HCT116 (cell line): ENCODE measurements at regions not wholly inside any gene's neighbourhood (a gene's known extent, or its start where the extent isn't known, plus 50 kb on each side); places are given as distances from the start of the nearest gene placed in this dataset.

Source experiments
- ATAC-seq: fragments of 200-7000 bp; cut with Tn5 transposase; 2 replicates; pipeline ENCODE4 v1.9.1; 2020; ENCODE audit warnings: mild to moderate bottlenecking, moderate library complexity
- BruUV-seq: library from RNA; stranded (reverse); fragments of 400-500 nt; replicated peaks from 2 replicates; lab custom pipeline; 2021; lab: Mats Ljungman, UMichigan
- CTCF ChIA-PET: fragments of 300-600 bp; sonication (Branson Sonifier 250); formaldehyde crosslinking; loops from one replicate; lab custom pipeline; 2021; ENCODE audit warnings: antibody characterized with exemption; lab: Charles Lee
- POLR2A ChIA-PET: fragments of 300-600, 350-600 bp; sonication (Branson Sonifier 250); formaldehyde crosslinking; loops from one replicate; lab custom pipeline; 2021; ENCODE audit warnings: antibody characterized with exemption; lab: Charles Lee
- RAD21 ChIA-PET, 2 experiments: fragments of 300-600 bp; sonication (Branson Sonifier 250); formaldehyde crosslinking; loops; one replicate each; lab custom pipeline; 2023; ENCODE audit warnings: low total read pairs in 2 of 2; ENCODE audit not compliant: uncharacterized antibody in 2 of 2, unreplicated experiment in 2 of 2, low non-redundant PET in 1 of 2; lab: Charles Lee
- DNase-seq: peaks from one replicate; pipeline ENCODE4 v3.0.0-alpha.2; 2010; ENCODE audit warnings: low read depth, low spot score
- H2AFZ ChIP-seq: fragments of 200-600 bp; shearing (Covaris generic), sonication (generic); 2 replicates; pipeline ENCODE4 v1.6.1; 2017; ENCODE audit warnings: low read depth, mixed run types, mixed read lengths, antibody characterized with exemption, low read length; ENCODE audit not compliant: poor library complexity, severe bottlenecking
- H3K27ac ChIP-seq: 2 replicates; pipeline ENCODE4 v1.5.1; 2012; ENCODE audit warnings: low read depth, low read length
- H3K27me3 ChIP-seq: fragments of 200-600 bp; sonication (generic); 2 replicates; pipeline ENCODE4 v1.6.1; 2016; ENCODE audit warnings: mixed run types, low read length, mixed read lengths; ENCODE audit not compliant: insufficient read depth
- H3K36me3 ChIP-seq, 2 experiments: fragments of 200-500 bp in 1 of 2; fragments of 200-600 bp in 1 of 2; sonication (Bioruptor generic) in 1 of 2; sonication (generic) in 1 of 2; 2 replicates each; pipeline versions ENCODE4 v1.5.1 to v1.6.1; 2014 to 2016; ENCODE audit warnings: low read length in 2 of 2, inconsistent platforms in 1 of 2, mixed read lengths in 1 of 2, mixed run types in 1 of 2; ENCODE audit not compliant: insufficient read depth in 2 of 2, control insufficient read depth in 1 of 2
- H3K4me1 ChIP-seq, 2 experiments: fragments of 200-600 bp in 1 of 2; sonication (generic) in 1 of 2; 2 replicates each; pipeline versions ENCODE4 v1.5.1 to v1.6.1; 2012 to 2017; ENCODE audit warnings: low read length in 2 of 2, inconsistent platforms in 1 of 2, mild to moderate bottlenecking in 1 of 2, mixed read lengths in 1 of 2, mixed run types in 1 of 2, moderate library complexity in 1 of 2; ENCODE audit not compliant: insufficient read depth in 2 of 2, control insufficient read depth in 1 of 2
- H3K4me2 ChIP-seq: fragments of 200-600 bp; sonication (generic); 2 replicates; pipeline ENCODE4 v1.6.1; 2017; ENCODE audit warnings: mixed run types, low read length, mixed read lengths
- H3K4me3 ChIP-seq, 2 experiments: fragments of 200-600 bp in 1 of 2; sonication (generic) in 1 of 2; replicated peaks in 1 of 2; 2 replicates each; pipeline ENCODE4 v1.5.1; 2011 to 2016; ENCODE audit warnings: low read length in 2 of 2, control low read depth in 1 of 2, low read depth in 1 of 2, mild to moderate bottlenecking in 1 of 2, mixed read lengths in 1 of 2, mixed run types in 1 of 2
- H3K79me2 ChIP-seq: fragments of 200-600 bp; sonication (generic); 2 replicates; pipeline ENCODE4 v1.6.1; 2017; ENCODE audit warnings: mild to moderate bottlenecking, mixed run types, low read length, moderate library complexity, mixed read lengths; ENCODE audit not compliant: insufficient read depth
- H3K9ac ChIP-seq: fragments of 200-600 bp; sonication (generic); 2 replicates; pipeline ENCODE4 v1.6.1; 2016; ENCODE audit warnings: low read length, mixed read lengths
- H3K9me2 ChIP-seq: fragments of 200-600 bp; sonication (generic), shearing (Covaris generic); 2 replicates; pipeline ENCODE4 v1.6.1; 2017; ENCODE audit warnings: mixed run types, mild to moderate bottlenecking, moderate library complexity; ENCODE audit not compliant: insufficient read depth
- H3K9me3 ChIP-seq, 2 experiments: fragments of 200-500 bp in 1 of 2; fragments of 200-600 bp in 1 of 2; sonication (Bioruptor generic) in 1 of 2; sonication (generic) in 1 of 2; 2 replicates each; pipeline ENCODE4 v1.6.1; 2014 to 2017; ENCODE audit warnings: low read length in 2 of 2, mixed read lengths in 2 of 2, inconsistent platforms in 1 of 2, low read depth in 1 of 2, mild to moderate bottlenecking in 1 of 2, mixed run types in 1 of 2, moderate library complexity in 1 of 2; ENCODE audit not compliant: control insufficient read depth in 1 of 2, insufficient read depth in 1 of 2
- H4K20me1 ChIP-seq: fragments of 200-600 bp; sonication (generic), shearing (Covaris generic); 2 replicates; pipeline ENCODE4 v1.6.1; 2017; ENCODE audit warnings: mixed run types, mild to moderate bottlenecking, moderate library complexity; ENCODE audit not compliant: insufficient read depth
- CBX3 ChIP-seq: IDR thresholded peaks from 2 replicates; pipeline ENCODE4 v1.6.1; 2012; ENCODE audit warnings: low read depth
- CEBPB ChIP-seq: IDR thresholded peaks from 2 replicates; pipeline ENCODE4 v1.6.1; 2012; ENCODE audit warnings: low read depth
- ELF1 ChIP-seq: IDR thresholded peaks from 2 replicates; pipeline ENCODE4 v1.6.1; 2012; ENCODE audit warnings: low read depth, borderline replicate concordance
- EZH2phosphoT487 ChIP-seq: fragments of 200-600 bp; IDR thresholded peaks from 2 replicates; pipeline ENCODE4 v1.6.1; 2018; ENCODE audit warnings: antibody characterized with exemption, borderline replicate concordance
- FOSL1 ChIP-seq: IDR thresholded peaks from 2 replicates; pipeline ENCODE4 v1.6.1; 2012; ENCODE audit warnings: low read depth
- POLR2A ChIP-seq: IDR thresholded peaks from 2 replicates; pipeline ENCODE4 v1.7.0; 2011; ENCODE audit warnings: borderline replicate concordance; ENCODE audit not compliant: insufficient read depth, insufficient read length; ENCODE audit errors: extremely low read depth
- POLR2AphosphoS5 ChIP-seq: IDR thresholded peaks from 2 replicates; pipeline ENCODE4 v1.6.1; 2011; ENCODE audit warnings: mild to moderate bottlenecking, low read depth, low read length, moderate library complexity
- RAD21 ChIP-seq: IDR thresholded peaks from 2 replicates; pipeline ENCODE4 v1.6.1; 2012; ENCODE audit warnings: low read depth, mild to moderate bottlenecking
- SP1 ChIP-seq: IDR thresholded peaks from 2 replicates; pipeline ENCODE4 v1.6.1; 2012; ENCODE audit warnings: low read depth
- TCF7L2 ChIP-seq: IDR thresholded peaks from 2 replicates; pipeline ENCODE4 v1.7.0; 2011; ENCODE audit warnings: borderline replicate concordance, inconsistent platforms; ENCODE audit not compliant: insufficient read depth, insufficient read length; ENCODE audit errors: extremely low read depth
- YY1 ChIP-seq: IDR thresholded peaks from 2 replicates; pipeline ENCODE4 v1.6.1; 2011; ENCODE audit warnings: low read length, low read depth, moderate library complexity, mild to moderate bottlenecking; ENCODE audit not compliant: insufficient replicate concordance; ENCODE audit errors: extremely low read depth
- ZNF274 ChIP-seq: fragments of 200-500 bp; sonication (Bioruptor generic); IDR thresholded peaks from 2 replicates; pipeline ENCODE4 v1.6.1; 2014; ENCODE audit warnings: mild to moderate bottlenecking, low read depth, low read length, inconsistent platforms
- intact Hi-C: fragments of 100-400 bp; cut with micrococcal nuclease; formaldehyde crosslinking; loops from 2 replicates; pipeline ENCODE4 v1.10.0; 2022
- TF ChIP-seq, protein P1 (sequence below): IDR thresholded peaks from 2 replicates; pipeline ENCODE4 v1.6.1; 2012
- TF ChIP-seq, protein P2 (sequence below), 3 experiments: fragments of 200-600 bp in 1 of 3; sonication (generic) in 1 of 3; IDR thresholded peaks in 2 of 3; conservative IDR thresholded peaks in 1 of 3; 2 replicates each; pipeline ENCODE4 v1.5.1; 2012 to 2017; ENCODE audit warnings: low read depth in 2 of 3, low read length in 2 of 3, antibody characterized with exemption in 1 of 3, borderline replicate concordance in 1 of 3, control low read depth in 1 of 3, mild to moderate bottlenecking in 1 of 3, mixed read lengths in 1 of 3, mixed run types in 1 of 3, moderate library complexity in 1 of 3; ENCODE audit not compliant: insufficient read depth in 1 of 3
- TF ChIP-seq, protein P3 (sequence below): IDR thresholded peaks from 2 replicates; pipeline ENCODE4 v1.6.1; 2012; ENCODE audit warnings: low read depth
- TF ChIP-seq, protein P4 (sequence below): IDR thresholded peaks from 2 replicates; pipeline ENCODE4 v1.6.1; 2012

DNA sequence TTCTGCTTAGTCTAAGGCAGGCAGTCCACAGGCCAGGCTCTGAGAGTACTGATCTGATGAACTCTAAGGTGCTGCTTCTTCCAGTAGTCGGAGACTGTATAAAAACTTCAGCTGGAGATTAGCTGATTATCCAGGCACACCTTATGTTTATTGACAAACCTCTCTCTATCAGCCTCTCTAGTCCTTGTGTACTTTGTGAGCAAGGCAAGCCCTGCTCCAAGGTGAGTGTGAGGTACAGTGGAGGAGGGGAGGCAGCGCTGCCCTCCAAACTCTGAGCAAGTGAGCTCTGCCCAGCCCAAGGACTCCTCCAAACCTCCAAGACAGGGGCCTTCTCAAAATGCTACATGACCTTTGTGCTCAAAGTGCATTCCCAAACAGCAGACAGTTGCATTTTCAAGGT, 95.9 kb upstream of the CDKN3 start (continued):
- TF ChIP-seq, protein P1, sequence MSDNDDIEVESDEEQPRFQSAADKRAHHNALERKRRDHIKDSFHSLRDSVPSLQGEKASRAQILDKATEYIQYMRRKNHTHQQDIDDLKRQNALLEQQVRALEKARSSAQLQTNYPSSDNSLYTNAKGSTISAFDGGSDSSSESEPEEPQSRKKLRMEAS = no peak
- no peak for TF ChIP-seq YY1
- TF ChIP-seq, all 23 proteins: peak for 0

DNA sequence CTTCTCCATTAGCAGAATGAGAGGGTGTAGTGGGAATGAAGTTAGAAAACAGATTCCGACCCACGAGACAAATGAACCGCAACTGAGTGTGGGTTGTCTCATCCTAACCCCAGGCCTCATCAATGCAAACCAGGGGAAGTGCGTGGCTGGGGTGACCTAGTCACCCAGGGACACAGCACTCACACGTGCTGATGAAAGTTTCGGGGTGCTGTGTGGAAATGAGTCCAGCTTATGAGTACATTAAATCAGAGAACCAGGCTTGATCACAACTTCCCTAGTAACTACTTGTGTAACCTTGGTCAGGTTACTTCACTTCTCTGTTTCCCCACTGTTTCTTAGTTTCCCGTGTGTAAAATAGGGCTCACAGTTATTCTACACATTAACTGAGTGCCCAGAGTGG, 95.4 kb upstream of the CDKN3 start:
- ChIA-PET POLR2A (no interaction called here), CTCF (no interaction called here), RAD21 (no interaction called here)
- no peak for ATAC-seq
- Histone ChIP-seq H2AFZ (no peak overlapping the region), H3K27me3 (no peaks in the 10 kb centered on the region), H4K20me1 (no peaks in the 10 kb centered on the region), H3K27ac (no peak overlapping the region), H3K9ac (no peak overlapping the region), H3K79me2 (no peaks in the 10 kb centered on the region), H3K4me2 (no peak overlapping the region), H3K9me3 (no peaks in the 10 kb centered on the region), H3K36me3 (no peaks in the 10 kb centered on the region), H3K4me1 (no peaks in the 10 kb centered on the region), H3K4me3 (no peak overlapping the region), H3K9me2 (no peaks in the 10 kb centered on the region)
- intact Hi-C loops = no loop called here
- TF ChIP-seq, protein P2, sequence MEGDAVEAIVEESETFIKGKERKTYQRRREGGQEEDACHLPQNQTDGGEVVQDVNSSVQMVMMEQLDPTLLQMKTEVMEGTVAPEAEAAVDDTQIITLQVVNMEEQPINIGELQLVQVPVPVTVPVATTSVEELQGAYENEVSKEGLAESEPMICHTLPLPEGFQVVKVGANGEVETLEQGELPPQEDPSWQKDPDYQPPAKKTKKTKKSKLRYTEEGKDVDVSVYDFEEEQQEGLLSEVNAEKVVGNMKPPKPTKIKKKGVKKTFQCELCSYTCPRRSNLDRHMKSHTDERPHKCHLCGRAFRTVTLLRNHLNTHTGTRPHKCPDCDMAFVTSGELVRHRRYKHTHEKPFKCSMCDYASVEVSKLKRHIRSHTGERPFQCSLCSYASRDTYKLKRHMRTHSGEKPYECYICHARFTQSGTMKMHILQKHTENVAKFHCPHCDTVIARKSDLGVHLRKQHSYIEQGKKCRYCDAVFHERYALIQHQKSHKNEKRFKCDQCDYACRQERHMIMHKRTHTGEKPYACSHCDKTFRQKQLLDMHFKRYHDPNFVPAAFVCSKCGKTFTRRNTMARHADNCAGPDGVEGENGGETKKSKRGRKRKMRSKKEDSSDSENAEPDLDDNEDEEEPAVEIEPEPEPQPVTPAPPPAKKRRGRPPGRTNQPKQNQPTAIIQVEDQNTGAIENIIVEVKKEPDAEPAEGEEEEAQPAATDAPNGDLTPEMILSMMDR (IDR thresholded peaks at IDR 0.05 in 2 of 3, conservative IDR thresholded peaks at IDR 0.05 in 1 of 3; ENCODE audit: borderline replicate concordance in 1 of 3, insufficient read depth in 1 of 3, low read depth in 2 of 3, low read length in 2 of 3) = no peak
- TF ChIP-seq RAD21 = no peak
- TF ChIP-seq POLR2AphosphoS5 = no peak
- TF ChIP-seq CEBPB = no peak
- TF ChIP-seq POLR2A = no peak
- TF ChIP-seq CBX3 = no peak
- no peak for TF ChIP-seq EZH2phosphoT487
- TF ChIP-seq, protein P3, sequence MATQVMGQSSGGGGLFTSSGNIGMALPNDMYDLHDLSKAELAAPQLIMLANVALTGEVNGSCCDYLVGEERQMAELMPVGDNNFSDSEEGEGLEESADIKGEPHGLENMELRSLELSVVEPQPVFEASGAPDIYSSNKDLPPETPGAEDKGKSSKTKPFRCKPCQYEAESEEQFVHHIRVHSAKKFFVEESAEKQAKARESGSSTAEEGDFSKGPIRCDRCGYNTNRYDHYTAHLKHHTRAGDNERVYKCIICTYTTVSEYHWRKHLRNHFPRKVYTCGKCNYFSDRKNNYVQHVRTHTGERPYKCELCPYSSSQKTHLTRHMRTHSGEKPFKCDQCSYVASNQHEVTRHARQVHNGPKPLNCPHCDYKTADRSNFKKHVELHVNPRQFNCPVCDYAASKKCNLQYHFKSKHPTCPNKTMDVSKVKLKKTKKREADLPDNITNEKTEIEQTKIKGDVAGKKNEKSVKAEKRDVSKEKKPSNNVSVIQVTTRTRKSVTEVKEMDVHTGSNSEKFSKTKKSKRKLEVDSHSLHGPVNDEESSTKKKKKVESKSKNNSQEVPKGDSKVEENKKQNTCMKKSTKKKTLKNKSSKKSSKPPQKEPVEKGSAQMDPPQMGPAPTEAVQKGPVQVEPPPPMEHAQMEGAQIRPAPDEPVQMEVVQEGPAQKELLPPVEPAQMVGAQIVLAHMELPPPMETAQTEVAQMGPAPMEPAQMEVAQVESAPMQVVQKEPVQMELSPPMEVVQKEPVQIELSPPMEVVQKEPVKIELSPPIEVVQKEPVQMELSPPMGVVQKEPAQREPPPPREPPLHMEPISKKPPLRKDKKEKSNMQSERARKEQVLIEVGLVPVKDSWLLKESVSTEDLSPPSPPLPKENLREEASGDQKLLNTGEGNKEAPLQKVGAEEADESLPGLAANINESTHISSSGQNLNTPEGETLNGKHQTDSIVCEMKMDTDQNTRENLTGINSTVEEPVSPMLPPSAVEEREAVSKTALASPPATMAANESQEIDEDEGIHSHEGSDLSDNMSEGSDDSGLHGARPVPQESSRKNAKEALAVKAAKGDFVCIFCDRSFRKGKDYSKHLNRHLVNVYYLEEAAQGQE = no peak
- TF ChIP-seq ELF1 = no peak
- no peak for TF ChIP-seq SP1
- no peak for TF ChIP-seq TCF7L2
- TF ChIP-seq, protein P4, sequence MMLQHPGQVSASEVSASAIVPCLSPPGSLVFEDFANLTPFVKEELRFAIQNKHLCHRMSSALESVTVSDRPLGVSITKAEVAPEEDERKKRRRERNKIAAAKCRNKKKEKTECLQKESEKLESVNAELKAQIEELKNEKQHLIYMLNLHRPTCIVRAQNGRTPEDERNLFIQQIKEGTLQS = no peak
- no peak for TF ChIP-seq FOSL1
- TF ChIP-seq ZNF274 = no peak
- DNase-seq = no peak
- no TSS peak for BruUV-seq
